ENCODE measurements at regions not wholly inside any gene's neighbourhood (a gene's known extent, or its start where the extent isn't known, plus 50 kb on each side); places are given as distances from the start of the nearest gene placed in this dataset.
A peak's percentile ranks its signal among the peaks of the same experiment; 100 is the strongest.

- H3K4me1 ChIP-seq: no peaks in the 10 kb centered on the region
- no peak overlapping the region for H3K4me3 ChIP-seq
- no peak overlapping the region for H3K27ac ChIP-seq
- H3K27me3 ChIP-seq: no peaks in the 10 kb centered on the region
- 96 to 100% methylated on average over 2 of the region's 2 CpGs for WGBS, 2 donors
- no peaks in the 10 kb centered on the region for H3K9me3 ChIP-seq
- no peak for ATAC-seq (ENCODE audit: low FRiP score in 2 of 2)
- no peak for DNase-seq
- TF ChIP-seq POLR2AphosphoS5 (IDR thresholded peaks at IDR 0.05): no peak
- no peak for TF ChIP-seq CTCF (IDR thresholded peaks at IDR 0.05)
- no peak for TF ChIP-seq POLR2A (IDR thresholded peaks at IDR 0.05)
- TF ChIP-seq EP300 (IDR thresholded peaks at IDR 0.05): no peak
- no peaks in the 10 kb centered on the region for H3K36me3 ChIP-seq
Measured at GRCh38 chr13:50577806-50578205, 265.7 kb downstream of the DLEU7 start.

- no peak overlapping the region for H3K27ac ChIP-seq
- DNase-seq (no peak), ATAC-seq (ENCODE audit: low FRiP score in 2 of 2) (peak in 1 of 2 donors; percentile 46)
- TF ChIP-seq CTCF (IDR thresholded peaks at IDR 0.05) (no peak), POLR2A (IDR thresholded peaks at IDR 0.05) (no peak), EP300 (IDR thresholded peaks at IDR 0.05) (no peak), POLR2AphosphoS5 (IDR thresholded peaks at IDR 0.05) (no peak)
- H3K36me3 ChIP-seq: no peaks in the 10 kb centered on the region
- no peaks in the 10 kb centered on the region for H3K27me3 ChIP-seq
- H3K9me3 ChIP-seq: no peaks in the 10 kb centered on the region
- no peak overlapping the region for H3K4me3 ChIP-seq
- no peaks in the 10 kb centered on the region for H3K4me1 ChIP-seq
- WGBS, 2 donors: 64 to 70% methylated on average over 4 of the region's 4 CpGs
Measured at GRCh38 chr13:50580684-50581305, 262.7 kb downstream of the DLEU7 start.

- WGBS, 2 donors: 88 to 89% methylated on average over 1 of the region's 1 CpG
- DNase-seq (no peak), ATAC-seq (ENCODE audit: low FRiP score in 2 of 2) (no peak)
- Histone ChIP-seq H3K4me1 (peaks cover 0 to under 1% (median 0%) of the 10 kb centered on the region in 4 donors), H3K27ac (no peak overlapping the region), H3K36me3 (no peaks in the 10 kb centered on the region), H3K27me3 (no peaks in the 10 kb centered on the region), H3K9me3 (no peaks in the 10 kb centered on the region), H3K4me3 (no peak overlapping the region)
- TF ChIP-seq EP300 (IDR thresholded peaks at IDR 0.05): no peak
Measured at GRCh38 chr13:50581586-50582196, 261.8 kb downstream of the DLEU7 start.

- Histone ChIP-seq H3K27ac (no peak overlapping the region), H3K36me3 (no peaks in the 10 kb centered on the region), H3K4me1 (peaks cover 0 to 8% (median 2%) of the 10 kb centered on the region in 4 donors), H3K27me3 (no peaks in the 10 kb centered on the region), H3K4me3 (no peak overlapping the region), H3K9me3 (no peaks in the 10 kb centered on the region)
- ATAC-seq (ENCODE audit: low FRiP score in 2 of 2): no peak
- TF ChIP-seq CTCF (IDR thresholded peaks at IDR 0.05) (no peak), EP300 (IDR thresholded peaks at IDR 0.05) (no peak), POLR2AphosphoS5 (IDR thresholded peaks at IDR 0.05) (no peak), POLR2A (IDR thresholded peaks at IDR 0.05) (no peak)
- 84 to 86% methylated on average over 10 of the region's 10 CpGs for WGBS, 2 donors
- no peak for DNase-seq
Measured at GRCh38 chr13:50584856-50585580, 258.5 kb downstream of the DLEU7 start.

GRCh38 chr13:50585674-50586413 lies 257.6 kb downstream of the DLEU7 start:
- no peaks in the 10 kb centered on the region for H3K27me3 ChIP-seq
- peaks cover 0 to 8% (median 2%) of the 10 kb centered on the region in 4 donors for H3K4me1 ChIP-seq
- TF ChIP-seq EP300 (IDR thresholded peaks at IDR 0.05) (no peak), POLR2A (IDR thresholded peaks at IDR 0.05) (no peak), POLR2AphosphoS5 (IDR thresholded peaks at IDR 0.05) (no peak), CTCF (IDR thresholded peaks at IDR 0.05) (no peak)
- ATAC-seq (ENCODE audit: low FRiP score in 2 of 2): no peak
- no peak for DNase-seq
- no peaks in the 10 kb centered on the region for H3K36me3 ChIP-seq
- no peak overlapping the region for H3K4me3 ChIP-seq
- H3K9me3 ChIP-seq: no peaks in the 10 kb centered on the region
- 78 to 84% methylated on average over 6 of the region's 6 CpGs for WGBS, 2 donors
- no peak overlapping the region for H3K27ac ChIP-seq
